HuH-7.5 (cell line): ENCODE measurements at regions not wholly inside any gene's neighbourhood (a gene's known extent, or its start where the extent isn't known, plus 50 kb on each side); places are given as distances from the start of the nearest gene placed in this dataset.
"Not testable (repeated sequence)": the region's sequence is repeated elsewhere in the genome, so short reads cannot be mapped to it uniquely, and the experiment has no call there.

Experiments used
- DNase-seq: peaks from one replicate; pipeline ENCODE4 v3.0.0; 2011; ENCODE audit warnings: low spot score

DNA sequence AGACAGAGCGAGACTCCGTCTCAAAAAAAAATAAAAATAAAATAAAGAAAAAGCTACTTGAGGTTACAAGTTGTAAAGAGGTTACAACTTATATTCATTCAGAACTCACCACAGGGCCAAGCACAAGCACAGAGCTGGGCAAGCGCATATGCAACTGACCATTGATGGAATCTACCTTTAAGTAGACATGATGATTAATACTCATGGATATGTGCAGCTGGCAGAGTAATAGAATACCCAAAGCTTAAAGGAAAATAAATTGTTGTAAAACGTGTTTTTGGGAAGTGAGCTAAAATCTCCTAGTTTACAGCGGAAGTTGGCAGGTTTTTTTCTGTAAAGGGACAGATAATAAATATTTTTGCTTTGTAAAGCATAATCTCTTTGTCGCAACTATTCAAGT lies 111.6 kb downstream of the TMEM168 start:
- no peak for DNase-seq

DNA sequence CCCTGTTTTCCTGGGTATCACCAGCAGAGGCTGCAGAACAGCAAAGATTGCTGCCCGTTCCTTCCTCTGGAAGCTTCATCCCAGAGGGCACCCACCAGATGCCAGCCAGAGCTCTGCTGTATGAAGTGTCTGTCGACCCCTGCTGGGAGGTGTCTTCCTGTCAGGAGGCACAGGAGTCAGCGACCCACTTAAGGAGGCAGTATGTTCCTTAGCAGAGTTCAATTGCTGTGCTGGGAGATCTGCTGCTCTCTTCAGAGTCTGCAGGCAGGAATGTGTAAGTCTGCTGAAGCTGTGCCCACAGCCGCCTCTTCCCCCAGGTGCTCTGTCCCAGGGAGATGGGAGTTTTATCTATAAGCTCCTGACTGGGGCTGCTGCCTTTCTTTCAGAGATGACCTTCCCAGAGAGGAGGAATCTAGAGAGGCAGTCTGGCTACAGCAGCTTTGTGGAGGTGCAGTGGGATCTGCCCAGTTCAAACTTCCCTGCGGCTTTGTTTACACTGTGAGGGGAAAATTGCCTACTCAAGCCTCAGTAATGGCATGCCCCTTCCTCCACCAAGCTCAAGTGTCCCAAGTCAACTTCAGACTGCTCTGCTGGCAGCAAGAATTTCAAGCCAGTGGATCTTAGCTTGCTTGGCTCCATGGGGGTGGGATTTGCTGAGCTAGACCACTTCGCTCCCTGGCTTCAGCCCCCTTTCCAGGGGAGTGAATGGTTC lies 100.6 kb downstream of the TMEM168 start:
- not testable (repeated sequence) for DNase-seq

DNA sequence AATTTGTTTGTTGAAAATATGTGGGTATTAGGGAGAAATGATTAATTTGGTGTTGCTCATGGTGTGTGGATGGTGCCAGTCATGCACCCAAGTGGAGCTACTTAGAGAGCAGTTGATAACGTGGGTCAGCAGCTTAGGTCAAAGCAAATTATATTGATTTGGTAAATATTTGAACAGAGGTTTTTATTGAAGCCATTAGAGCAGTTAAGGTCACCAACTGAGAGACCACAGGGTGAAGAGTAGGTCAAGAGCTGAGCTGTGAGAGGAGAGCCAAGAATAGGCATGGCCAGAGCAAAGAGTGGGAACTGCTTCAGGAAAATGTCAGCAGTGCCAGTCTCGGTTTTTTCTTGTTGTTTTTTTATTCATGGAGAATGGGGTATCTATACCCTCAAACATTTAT lies 97.9 kb downstream of the TMEM168 start:
- DNase-seq = peak; percentile 46

DNA sequence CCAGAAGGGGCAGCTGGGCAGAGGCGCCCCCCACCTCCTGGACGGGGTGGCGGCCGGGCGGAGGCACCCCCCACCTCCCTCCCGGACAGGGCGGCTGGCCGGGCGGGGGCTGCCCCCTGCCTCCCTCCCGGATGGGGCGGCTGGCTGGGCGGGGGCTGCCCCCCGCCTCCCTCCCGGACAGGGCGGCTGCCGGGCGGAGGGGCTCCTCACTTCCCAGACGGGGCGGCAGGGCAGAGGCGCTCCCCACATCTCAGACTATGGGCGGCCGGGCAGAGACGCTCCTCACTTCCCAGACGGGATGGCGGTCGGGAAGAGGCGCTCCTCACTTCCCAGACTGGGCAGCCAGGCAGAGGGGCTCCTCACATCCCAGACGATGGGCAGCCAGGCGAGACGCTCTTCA lies 93.0 kb downstream of the TMEM168 start:
- DNase-seq = not testable (repeated sequence)

DNA sequence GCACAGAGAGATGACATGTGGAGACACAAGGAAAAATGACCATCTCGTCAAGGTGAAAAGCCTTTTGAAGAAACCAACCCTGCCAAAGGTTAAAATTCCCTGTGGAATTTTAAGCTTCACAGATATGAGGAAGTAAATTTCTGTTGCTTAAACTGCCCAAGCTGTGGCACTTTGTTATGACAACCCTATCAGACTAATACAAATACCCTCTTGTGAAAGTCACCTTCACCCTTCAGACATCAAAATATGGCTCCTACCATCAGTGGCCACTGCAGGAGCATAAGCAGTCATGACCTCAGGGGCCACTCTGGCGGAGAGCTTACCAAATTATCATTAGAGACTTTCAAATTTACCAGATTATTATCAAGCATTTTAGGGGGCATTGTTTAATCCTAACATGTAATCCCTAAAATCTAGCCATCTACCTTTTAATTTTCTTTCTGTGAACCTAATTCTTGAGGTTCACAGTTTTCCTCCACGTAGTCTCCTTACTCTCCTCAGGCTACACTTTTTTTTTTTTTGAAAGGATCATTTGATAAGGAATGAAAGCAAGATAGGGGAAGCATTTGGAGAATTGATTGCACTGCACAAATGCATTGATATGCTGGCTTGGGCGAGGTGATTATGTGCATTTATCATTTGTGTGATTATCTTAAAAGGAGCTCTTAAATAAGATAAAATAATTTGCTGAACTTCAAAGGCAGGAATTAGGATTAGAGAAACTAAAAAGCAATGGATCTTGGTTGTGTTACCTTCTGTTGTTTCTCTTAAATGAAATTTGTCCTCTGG lies 90.3 kb downstream of the TMEM168 start:
- no peak for DNase-seq

DNA sequence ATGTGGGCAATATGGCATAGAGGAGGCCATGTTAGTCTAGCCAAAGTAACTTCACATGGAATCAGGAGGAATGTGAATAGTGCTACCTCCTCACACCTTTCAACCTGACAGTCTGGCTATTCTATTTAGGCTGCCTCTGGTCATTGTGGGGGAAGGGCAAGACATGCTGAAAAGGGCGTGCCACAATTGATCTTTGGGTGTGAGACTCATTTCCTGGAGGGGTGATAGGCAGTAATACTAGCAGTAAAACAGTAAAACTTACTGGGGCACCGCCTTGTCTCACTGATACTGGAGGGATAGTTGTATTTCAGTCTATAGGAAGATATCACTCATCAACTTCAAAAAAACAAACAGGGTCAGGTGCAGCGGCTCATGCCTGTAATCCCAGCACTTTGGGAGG lies 88.7 kb downstream of the TMEM168 start:
- DNase-seq = no peak

DNA sequence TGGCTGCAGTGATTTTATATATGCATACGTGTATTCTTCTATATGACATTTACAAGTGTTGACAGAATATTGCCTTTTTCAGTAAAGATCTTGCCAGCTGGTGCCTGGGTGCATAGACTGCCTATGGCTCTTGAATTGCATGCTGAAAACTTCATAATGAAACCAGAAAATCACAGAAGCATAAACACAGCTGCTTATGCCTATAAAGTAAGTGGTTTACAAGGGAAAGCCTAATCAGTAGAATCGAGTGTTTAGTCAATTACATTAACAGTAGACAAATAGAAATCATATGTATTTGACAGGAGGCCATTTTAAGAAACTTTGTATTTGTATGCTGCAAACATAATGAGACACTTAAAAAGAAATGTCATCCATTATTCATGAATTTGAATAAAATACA lies 82.5 kb downstream of the TMEM168 start:
- DNase-seq = no peak

DNA sequence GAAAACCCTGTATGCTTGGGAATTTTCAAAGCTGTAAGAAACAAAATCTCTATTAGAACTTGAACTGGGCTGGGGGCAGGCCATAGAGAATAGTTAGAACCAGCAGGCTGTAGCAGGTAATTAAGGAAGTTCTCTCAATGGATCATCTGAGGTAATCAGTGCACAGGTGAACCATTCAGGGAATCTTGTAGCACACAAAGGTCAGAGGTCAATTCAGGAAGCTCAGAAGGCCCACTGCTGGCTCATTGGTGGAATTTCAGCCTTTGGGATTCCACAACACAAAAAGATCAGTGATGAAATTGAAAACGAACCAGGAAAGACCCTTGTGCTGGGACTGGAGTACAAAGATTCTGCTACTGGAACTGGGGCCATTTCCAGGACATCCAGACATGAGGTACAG lies 82.0 kb downstream of the TMEM168 start:
- DNase-seq = no peak
